ENCODE measurements at regions not wholly inside any gene's neighbourhood (a gene's known extent, or its start where the extent isn't known, plus 50 kb on each side); places are given as distances from the start of the nearest gene placed in this dataset.
A peak's percentile ranks its signal among the peaks of the same experiment; 100 is the strongest.

DNA sequence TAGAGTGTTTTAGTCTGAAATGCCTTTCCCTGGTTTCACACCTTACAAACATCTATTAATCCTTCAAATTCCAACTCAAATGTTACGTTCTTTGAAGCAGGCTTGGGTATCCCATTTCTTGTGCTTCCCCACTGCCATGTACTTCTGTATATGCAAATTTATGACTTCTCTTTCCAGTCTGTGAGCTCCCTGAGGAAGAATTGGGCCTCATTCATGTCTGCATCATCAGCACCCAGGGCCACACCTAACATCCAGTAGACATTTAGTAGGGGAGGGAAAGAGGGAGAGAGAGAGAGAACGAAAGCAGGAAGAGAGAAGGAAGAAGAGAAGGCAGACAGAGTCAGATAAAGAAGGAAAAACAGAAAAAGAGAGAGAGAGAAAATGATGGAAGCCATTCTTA lies 53.3 kb upstream of the KY start:
- TF ChIP-seq POLR2A (IDR thresholded peaks at IDR 0.05) (no peak), CTCF (IDR thresholded peaks at IDR 0.05) (no peak), POLR2AphosphoS5 (IDR thresholded peaks at IDR 0.05) (no peak), EP300 (IDR thresholded peaks at IDR 0.05) (no peak)
- H3K9me3 ChIP-seq, result no peaks in the 10 kb centered on the region
- no peak overlapping the region for H3K4me3 ChIP-seq
- no peaks in the 10 kb centered on the region for H3K36me3 ChIP-seq
- no peak for DNase-seq
- intact Hi-C loops (cut with DNase I), result no loop called here
- no peaks in the 10 kb centered on the region for H3K27me3 ChIP-seq
- peaks cover 0 to 23% (median 13%) of the 10 kb centered on the region in 4 donors for H3K4me1 ChIP-seq
- 69 to 89% methylated on average over 2 of the region's 2 CpGs for WGBS, 2 donors
- H3K27ac ChIP-seq, result no peak overlapping the region

GRCh38 chr3:134704556-134704955 lies 53.7 kb upstream of the KY start:
- H3K4me1 ChIP-seq, result peaks cover 0 to 23% (median 13%) of the 10 kb centered on the region in 4 donors
- WGBS, 2 donors, result 55 to 72% methylated on average over 1 of the region's 1 CpG
- intact Hi-C loops (cut with DNase I), result no loop called here
- no peak overlapping the region for H3K27ac ChIP-seq
- no peaks in the 10 kb centered on the region for H3K27me3 ChIP-seq
- no peaks in the 10 kb centered on the region for H3K36me3 ChIP-seq
- no peak for DNase-seq
- TF ChIP-seq EP300 (IDR thresholded peaks at IDR 0.05) (no peak), POLR2AphosphoS5 (IDR thresholded peaks at IDR 0.05) (no peak), CTCF (IDR thresholded peaks at IDR 0.05) (no peak), POLR2A (IDR thresholded peaks at IDR 0.05) (no peak)
- no peak overlapping the region for H3K4me3 ChIP-seq
- no peaks in the 10 kb centered on the region for H3K9me3 ChIP-seq

GRCh38 chr3:134707908-134708597 lies 57.2 kb upstream of the KY start:
- no peak for DNase-seq
- Histone ChIP-seq H3K9me3 (no peaks in the 10 kb centered on the region), H3K36me3 (no peaks in the 10 kb centered on the region), H3K27me3 (no peaks in the 10 kb centered on the region), H3K4me1 (peaks cover 0 to 29% (median 19%) of the 10 kb centered on the region in 4 donors), H3K4me3 (no peak overlapping the region), H3K27ac (peak overlapping the region in 1 of 4 donors; percentile 76)
- WGBS, 2 donors, result 78 to 87% methylated on average over 2 of the region's 2 CpGs
- TF ChIP-seq POLR2AphosphoS5 (IDR thresholded peaks at IDR 0.05) (no peak), EP300 (IDR thresholded peaks at IDR 0.05) (no peak), POLR2A (IDR thresholded peaks at IDR 0.05) (no peak), CTCF (IDR thresholded peaks at IDR 0.05) (no peak)
- intact Hi-C loops (cut with DNase I), result no loop called here

GRCh38 chr3:134708671-134709070 lies 57.8 kb upstream of the KY start:
- no peak for DNase-seq
- intact Hi-C loops (cut with DNase I), result no loop called here

More at GRCh38 chr3:134708671-134709070, 57.8 kb upstream of the KY start:
- Histone ChIP-seq H3K4me1 (peaks cover 0 to 29% (median 19%) of the 10 kb centered on the region in 4 donors), H3K27ac (peak overlapping the region in 2 of 4 donors; percentile 49 to 76), H3K9me3 (no peaks in the 10 kb centered on the region), H3K27me3 (no peaks in the 10 kb centered on the region), H3K4me3 (no peak overlapping the region), H3K36me3 (no peaks in the 10 kb centered on the region)
- WGBS, 2 donors, result 87 to 90% methylated on average over 2 of the region's 2 CpGs
- TF ChIP-seq EP300 (IDR thresholded peaks at IDR 0.05) (no peak), POLR2A (IDR thresholded peaks at IDR 0.05) (no peak), CTCF (IDR thresholded peaks at IDR 0.05) (no peak), POLR2AphosphoS5 (IDR thresholded peaks at IDR 0.05) (no peak)

Data from sigmoid colon (tissue), 6 donors.